Esophagus muscularis mucosa (tissue), 4 donors: ENCODE measurements at regions not wholly inside any gene's neighbourhood (a gene's known extent, or its start where the extent isn't known, plus 50 kb on each side); places are given as distances from the start of the nearest gene placed in this dataset.

Source experiments
- CTCF ChIP-seq, 3 experiments: fragments of 200-600 bp in 2 of 3; fragments of 450-650 bp in 1 of 3; sonication (generic) in 2 of 3; IDR thresholded peaks; one replicate each; pipeline ENCODE4 v1.5.1; 2017 to 2019; ENCODE audit warnings: antibody characterized with exemption in 3 of 3, mild to moderate bottlenecking in 2 of 3, moderate library complexity in 1 of 3
- EP300 ChIP-seq: sonication (generic); formaldehyde crosslinking; IDR thresholded peaks from one replicate; pipeline ENCODE4 v1.6.1; 2017; ENCODE audit warnings: antibody characterized with exemption
- POLR2A ChIP-seq: fragments of 450-650 bp; IDR thresholded peaks from one replicate; pipeline ENCODE4 v1.6.1; 2017; ENCODE audit warnings: antibody characterized with exemption, moderate library complexity, mild to moderate bottlenecking, low read depth

- TF ChIP-seq POLR2A (no peak), CTCF (IDR thresholded peaks at IDR 0.05) (no peak), EP300 (no peak)
Measured at GRCh38 chr10:88162852-88163251, 299.4 kb downstream of the PTEN start.
